GM13976 (cell line): ENCODE measurements at regions not wholly inside any gene's neighbourhood (a gene's known extent, or its start where the extent isn't known, plus 50 kb on each side); places are given as distances from the start of the nearest gene placed in this dataset.

Experiments
- DNase-seq: peaks from one replicate; pipeline ENCODE4 v3.0.0; 2012; ENCODE audit warnings: low spot score
- CTCF ChIP-seq: IDR thresholded peaks from 2 replicates; pipeline ENCODE4 v1.5.1; 2012; ENCODE audit warnings: borderline replicate concordance, mild to moderate bottlenecking; ENCODE audit not compliant: insufficient read depth; ENCODE audit errors: extremely low read depth, missing control alignments, control extremely low read depth
- in situ Hi-C: fragments of 300-500 bp; cut with MboI; formaldehyde crosslinking; loops from one replicate; pipeline ENCODE4 v1.12.0; 2022; ENCODE audit warnings: low sequenced_read_pairs, mixed read lengths, inconsistent platforms; ENCODE audit not compliant: unreplicated experiment

DNA sequence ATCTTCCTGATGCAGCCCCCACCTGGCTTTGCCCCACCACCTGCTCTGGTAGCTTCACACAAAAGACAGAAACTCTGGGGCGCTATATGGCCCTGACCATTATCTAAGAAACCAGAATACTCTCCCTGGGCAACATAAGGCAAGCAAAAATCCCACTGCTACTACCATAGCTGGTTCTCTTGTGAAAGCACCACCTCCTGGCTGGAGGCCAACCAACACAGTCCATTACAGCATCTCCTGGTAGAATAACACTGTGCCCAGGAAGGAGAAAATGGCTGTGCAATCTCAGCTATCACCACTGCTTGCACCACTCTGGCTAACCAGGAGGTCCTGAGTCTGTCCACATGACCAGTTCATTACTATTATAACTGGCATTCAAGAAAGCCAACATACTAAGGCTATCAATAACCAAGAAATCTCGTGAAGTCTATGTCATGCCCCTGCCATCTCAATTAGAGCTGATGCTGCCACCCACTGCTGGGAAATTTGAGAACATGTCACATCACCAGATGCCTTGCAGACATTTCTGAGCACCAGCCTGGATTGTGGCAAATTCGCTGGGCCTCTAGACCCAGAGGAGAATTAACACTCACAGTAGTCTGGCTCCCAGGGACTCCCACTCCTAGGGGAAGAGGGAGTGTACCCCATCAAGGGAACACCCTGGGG, 1114.8 kb downstream of the ROBO2 start:
- no peak for TF ChIP-seq CTCF

DNA sequence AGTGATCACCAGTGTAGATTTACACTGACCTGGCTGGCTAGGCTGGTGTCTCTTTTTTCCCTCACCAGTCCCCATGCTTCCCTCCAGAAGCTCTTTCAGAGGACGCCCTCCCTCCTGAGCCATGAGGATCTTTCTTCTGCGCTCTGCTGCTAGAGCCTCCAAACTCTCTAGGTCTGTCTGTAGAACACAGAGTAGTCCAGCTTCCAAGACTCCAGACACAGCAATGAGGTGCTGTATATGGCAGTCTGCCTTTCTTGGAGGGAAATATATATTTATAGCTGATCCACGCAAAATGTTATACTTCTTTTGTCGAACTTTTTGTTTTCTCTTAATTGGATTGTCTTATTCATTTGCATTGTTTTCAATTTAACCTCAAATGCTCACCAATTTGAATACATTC, 1121.8 kb downstream of the ROBO2 start:
- in situ Hi-C loops = no loop called here
- TF ChIP-seq CTCF = no peak

More for the DNA sequence above, 1114.8 kb downstream of the ROBO2 start:
- in situ Hi-C loops = no loop called here
- DNase-seq = no peak

GRCh38 chr3:78163379-78163778, 1123.5 kb downstream of the ROBO2 start:
- no peak for TF ChIP-seq CTCF
- no peak for DNase-seq
- in situ Hi-C loops = no loop called here

More for the DNA sequence above, 1121.8 kb downstream of the ROBO2 start:
- no peak for DNase-seq

DNA sequence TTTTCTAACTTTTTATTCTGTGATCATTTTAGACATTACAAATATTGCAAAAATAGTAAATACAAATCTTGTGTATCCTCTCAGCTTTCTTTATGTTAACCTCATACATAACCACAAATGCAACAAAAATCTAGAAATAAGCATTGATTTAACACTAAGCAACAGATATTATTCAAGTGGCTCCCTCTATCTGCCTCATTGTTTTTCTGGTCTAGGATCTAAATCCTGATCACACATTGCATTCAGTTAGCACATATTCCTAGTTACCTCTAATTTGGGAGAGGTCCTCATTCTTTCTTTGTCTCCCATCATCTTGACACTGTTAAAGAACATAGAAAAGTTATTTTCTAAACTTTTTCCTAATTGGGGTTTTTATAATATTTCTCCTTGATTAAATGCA, 1126.0 kb downstream of the ROBO2 start:
- DNase-seq = no peak
- in situ Hi-C loops = no loop called here
- no peak for TF ChIP-seq CTCF

- in situ Hi-C loops = no loop called here
- TF ChIP-seq CTCF = no peak
- DNase-seq = no peak
Measured at GRCh38 chr3:78174821-78175220, 1134.9 kb downstream of the ROBO2 start.

- no peak for DNase-seq
- TF ChIP-seq CTCF = no peak
- in situ Hi-C loops = no loop called here
Measured at GRCh38 chr3:78176869-78177268, 1137.0 kb downstream of the ROBO2 start.
